LHCN-M2 (cell line): ENCODE measurements at regions not wholly inside any gene's neighbourhood (a gene's known extent, or its start where the extent isn't known, plus 50 kb on each side); places are given as distances from the start of the nearest gene placed in this dataset.
A peak's percentile ranks its signal among the peaks of the same experiment; 100 is the strongest.

ENCODE experiments used
- DNase-seq: peaks from one replicate; pipeline ENCODE4 v3.0.0-alpha.2; 2012; ENCODE audit warnings: low read depth

DNA sequence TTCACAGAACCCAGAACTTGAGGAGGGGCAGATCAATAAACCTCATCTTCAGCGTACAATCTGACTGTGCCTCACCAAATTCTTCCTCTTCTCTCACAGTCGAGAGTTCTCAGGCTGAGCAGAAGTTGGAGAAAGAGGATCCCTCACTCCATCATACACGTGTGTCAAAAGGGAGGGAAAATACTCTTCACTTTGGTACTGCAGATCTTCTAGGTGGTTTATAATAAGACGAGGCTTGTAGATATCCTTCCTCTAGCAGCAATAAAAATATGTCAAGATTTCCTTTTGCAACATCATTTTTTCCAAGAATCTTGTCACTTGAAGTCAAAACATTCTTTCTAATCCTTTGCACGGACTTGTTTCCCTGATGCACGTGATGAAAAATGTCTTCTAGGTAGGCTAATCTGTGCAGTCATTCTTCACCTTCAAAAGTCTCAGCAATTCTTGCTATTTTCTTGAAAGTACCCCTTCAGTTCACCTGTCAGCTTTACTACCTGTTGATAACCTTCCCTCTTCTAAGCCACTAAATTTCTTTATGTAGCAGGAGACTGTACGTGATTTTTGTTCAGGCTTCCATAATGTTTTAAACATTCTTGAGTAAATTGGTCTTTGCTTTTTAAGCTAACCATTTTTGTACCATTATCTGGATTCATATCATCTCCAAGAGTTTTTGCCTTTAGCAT lies 214.1 kb downstream of the NUAK1 start:
- no peak for DNase-seq

DNA sequence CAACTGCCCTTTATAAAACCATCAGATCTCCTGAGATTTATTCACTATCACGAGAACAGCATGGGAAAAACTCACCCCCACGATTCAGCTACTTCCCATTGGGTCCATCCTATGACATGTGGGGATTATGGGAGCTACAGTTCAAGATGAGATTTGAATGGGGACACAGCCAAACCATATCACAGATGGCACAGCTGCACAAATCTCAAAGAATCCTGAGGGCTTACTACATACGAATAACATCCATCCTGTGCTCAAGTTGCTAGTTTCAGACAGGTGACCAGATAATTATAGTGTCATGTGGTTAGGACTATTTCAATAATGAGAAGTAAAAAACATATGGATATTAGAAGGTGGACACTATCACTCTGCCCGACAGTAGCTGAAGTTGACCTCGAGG lies 211.2 kb downstream of the NUAK1 start:
- DNase-seq = peak; percentile 38

DNA sequence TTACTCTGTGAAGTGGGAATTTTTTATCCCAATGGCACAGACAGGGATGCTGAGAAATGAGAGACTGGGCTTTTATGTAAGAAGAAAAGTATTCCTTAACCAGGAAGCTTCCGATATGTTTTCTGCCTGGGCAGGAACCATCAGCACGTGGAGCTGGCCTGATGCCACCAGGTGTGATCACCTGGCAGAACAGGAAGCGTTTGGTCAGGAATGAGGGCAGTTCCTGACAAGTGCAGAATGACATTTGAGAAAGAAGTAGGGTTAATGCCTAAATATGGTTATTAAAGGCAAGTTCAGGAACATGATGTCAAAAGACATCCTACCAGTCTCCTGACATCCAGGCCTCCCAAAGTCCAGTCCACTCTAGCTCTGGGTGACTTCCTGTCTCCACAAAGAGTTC lies 210.3 kb downstream of the NUAK1 start:
- no peak for DNase-seq

DNA sequence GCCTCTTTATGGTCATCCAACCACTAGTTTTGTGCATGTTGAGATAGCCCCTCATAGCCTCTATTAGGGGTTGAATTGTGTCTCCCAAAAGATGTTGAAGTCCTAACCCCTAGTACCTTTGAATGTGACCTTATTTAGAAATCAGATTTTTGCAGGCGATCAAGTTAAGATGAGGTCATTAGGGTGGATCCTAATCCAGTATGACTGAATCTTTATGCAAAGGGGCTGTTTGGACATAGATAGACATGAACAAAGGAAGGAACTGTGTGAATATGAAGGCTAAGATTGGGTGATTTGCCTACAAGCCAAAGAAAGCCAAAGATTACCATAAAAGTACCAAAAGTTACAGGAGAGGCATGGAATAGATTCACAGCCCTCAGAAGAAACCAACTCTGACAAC lies 209.6 kb downstream of the NUAK1 start:
- DNase-seq = no peak

DNA sequence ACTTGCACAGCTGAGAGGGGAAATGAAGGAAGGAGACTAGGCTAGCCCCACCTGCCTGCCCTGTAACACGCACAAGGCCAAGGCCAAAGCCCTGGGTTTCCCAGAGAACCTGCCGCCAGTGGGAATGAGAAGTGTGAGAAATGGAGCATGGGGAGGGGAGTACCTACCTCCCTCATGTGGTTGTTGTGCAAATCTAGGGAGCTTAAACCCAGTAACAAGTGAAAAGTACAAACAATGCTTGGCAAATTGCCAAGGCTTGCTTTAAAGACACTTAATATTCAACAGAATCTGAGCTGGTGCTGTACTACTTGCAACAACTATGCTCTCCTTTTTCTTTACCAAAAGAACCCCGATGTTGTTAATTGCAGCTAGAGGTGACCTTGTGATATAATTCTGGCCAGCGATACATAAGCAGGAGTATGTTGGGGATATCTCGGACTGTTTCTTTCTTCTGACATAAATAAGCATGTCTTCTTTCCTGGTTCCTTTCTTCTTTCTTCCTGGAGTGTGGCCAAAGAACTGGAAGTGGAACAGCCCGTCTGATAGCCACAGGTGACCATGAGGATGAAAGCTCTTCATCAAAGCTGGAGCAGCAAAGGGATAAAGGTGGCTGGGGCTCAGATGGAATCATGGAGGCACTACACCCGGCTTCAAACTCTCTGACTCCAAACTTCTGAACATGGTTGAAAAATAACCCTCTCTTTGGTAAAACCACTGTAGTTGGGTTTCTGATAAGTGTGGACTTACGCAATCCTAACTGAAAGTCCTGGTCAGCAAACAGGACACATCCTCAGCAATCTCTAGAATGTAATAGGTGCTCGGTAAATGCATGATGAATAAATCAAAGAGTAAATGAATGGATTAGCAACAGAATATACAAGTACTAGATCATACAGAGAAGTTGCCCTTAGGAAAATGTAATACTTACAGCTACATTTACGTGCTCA lies 207.9 kb downstream of the NUAK1 start:
- DNase-seq = no peak

DNA sequence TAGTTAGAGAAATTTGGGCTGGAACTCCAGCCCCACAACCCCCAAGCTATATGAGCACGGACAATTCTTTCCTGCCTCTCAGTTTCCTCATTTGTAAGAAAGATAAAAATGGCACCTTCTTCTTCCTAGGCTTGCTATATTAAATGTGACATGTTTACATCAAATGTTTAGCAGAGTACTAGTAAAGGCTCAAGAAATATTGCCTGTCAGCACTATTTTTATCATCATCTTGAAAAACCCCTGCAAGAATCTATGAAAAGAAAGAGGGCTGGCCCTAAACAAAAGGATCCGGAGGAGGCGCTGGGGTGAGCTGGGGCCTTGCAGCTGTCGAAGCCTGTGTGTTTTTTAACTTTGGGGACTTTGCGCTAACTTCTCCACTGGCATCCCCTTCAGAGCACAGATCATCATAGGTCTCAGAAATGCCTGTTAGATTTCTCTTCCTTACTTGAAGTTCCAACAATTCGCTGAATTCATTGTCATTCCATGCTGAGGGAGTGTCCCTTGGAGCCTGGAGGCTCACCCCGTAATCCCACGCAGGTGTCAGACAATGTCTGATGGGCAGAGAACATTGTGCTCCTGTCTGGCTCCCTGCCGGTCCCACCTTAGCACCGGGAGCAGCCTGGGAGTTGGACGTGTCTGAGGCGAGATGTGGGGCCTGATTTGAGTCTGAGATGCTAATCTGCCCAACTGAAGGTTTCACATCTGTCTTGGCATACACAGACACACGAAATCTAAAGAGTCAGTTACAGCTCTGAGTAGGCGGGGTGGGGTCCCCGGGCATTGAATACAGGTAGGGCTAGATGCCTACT lies 206.8 kb downstream of the NUAK1 start:
- DNase-seq = no peak

DNA sequence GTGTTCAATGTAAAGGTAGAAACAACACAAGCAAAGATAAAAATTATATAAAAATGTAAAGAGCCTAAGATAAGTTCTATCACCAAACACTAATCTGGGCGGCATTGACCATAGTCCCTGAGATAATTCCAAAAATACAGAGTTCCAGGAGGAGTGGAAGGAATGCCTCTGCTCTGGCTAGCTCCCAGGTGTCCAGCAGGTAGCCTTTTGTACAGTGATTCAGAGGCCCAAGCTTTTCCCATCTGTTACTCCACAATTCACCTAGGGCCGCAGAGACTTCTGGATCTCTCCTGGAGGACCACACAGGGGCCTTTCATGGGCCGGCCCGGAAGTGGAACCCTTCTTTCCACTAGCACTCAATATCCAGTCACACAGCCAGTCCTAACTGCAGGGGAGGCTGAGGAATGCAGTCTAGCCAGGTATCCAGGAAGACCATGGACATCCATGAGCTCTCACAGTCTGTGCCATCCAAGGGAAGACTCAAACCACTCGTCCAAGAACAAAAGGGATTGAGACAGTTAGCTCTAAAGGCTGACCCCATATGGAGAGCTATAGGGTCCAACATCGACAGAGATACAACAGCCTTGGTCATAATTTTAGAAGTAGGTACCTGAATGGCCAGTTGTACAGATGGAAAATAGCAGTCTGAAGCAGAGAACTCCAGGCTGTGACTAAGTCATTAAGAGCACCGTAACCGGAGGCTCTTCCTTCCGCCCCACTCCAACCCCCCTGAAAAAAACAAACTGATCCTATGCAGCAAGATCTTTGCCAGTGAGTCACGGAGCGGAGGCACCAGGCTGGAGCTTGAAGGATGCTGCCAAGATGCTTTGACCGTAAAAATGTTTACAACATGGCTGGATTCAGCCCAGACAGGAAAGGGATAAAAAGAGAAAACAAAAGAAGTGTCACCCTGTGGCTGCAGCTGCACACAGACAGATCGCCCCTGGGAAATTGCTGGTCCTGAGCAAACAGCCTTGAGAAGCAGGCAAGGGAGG lies 204.8 kb downstream of the NUAK1 start:
- peak; percentile 89 for DNase-seq

DNA sequence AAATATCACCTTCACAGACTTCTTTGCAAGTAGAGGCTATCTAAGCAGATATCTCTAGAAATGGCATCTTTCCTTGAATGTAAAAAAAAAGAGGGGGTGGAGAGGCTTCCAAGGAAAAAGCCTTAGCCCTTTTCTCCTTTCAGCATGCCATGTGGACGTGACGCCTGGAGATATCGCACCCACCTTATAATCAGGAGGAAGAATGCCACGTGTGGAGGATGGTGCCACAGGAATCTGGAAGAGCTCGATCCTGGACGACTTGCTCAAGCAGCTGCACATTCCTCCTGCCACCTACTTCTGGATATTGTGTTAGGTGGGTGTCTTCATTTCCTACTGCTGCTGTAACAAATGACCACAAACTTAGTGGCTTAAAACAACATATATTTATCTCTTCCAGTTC lies 203.6 kb downstream of the NUAK1 start:
- DNase-seq = peak; percentile 68

DNA sequence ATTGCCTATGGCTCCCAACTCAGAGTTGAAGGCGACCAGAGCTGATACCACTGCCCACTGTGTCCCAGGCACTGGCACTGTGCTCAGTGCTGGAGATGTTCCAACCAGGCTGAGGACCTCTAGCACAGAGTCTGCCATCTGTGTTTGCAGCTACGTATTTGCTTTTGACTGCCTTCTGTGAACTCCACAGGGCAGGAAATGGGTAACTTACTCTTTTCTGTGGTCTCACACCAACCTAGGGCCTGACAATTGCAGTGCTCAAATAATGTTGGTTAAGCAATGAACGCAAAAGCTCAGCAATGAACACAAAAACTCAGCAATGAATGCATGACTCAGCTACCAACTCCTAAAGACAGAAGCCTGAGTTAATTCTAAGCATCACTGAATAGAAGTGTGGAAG lies 202.8 kb downstream of the NUAK1 start:
- DNase-seq = peak; percentile 10

DNA sequence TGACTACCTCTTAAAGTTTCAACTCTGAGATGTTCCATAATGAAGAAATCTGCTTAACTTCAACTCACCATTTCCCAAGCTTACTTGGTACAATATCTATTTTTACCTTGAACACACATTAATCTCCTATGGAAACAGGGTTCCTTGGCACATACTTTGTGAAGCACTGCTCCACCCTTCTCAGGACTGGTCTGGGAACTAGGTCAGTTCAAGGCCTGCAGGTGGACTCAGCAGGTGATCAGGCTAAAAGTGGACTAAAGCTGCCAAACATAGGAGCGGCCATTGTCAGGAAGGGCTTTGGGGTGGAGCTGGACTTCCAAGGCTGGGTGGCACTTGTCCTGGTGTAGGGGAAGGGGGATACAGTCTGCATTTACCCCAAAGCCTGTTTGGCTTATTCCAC lies 202.3 kb downstream of the NUAK1 start:
- no peak for DNase-seq

DNA sequence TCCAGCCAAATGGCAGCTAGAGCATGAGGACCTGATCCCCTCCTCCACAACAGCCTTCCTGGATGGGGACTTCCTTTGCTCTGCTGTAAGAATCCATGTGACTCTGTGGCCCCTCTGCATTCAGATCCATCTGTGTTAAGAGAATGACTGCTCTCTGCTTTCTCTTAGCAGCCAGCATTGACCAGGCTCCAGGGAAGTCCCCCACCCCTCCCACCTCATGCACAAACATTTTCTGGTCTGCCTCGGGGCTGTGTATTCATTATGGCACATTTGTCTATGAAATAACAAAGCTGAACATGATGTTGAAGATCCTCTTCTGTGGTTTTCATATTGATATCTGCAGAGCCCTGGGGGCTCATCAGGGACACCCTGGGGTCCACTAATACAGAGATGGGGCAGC lies 201.7 kb downstream of the NUAK1 start:
- DNase-seq = no peak

DNA sequence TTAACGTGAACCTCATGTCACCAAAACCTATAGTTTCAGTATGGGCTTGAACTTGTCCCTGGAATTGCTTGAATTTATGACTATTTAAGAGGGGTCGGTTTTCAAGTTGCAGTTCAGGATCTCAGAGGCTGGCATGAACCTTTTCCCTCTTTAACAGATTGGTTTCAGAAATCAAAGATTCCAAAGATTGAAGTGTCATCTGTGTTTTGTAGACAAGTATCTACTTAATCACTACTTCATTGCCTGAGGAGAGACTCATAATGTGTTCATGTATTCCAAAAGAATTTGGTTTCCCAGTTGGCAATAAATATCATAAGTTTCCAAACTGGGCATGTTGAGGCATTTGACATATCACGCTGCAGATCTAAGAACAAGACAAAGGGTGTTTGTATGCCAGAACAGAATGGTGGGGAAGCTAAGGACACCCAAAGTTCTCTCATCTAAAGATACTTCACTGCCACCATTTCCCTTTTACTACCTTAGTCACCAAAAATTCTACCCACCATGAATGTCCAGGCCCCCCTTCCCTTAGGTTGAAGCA lies 199.5 kb downstream of the NUAK1 start:
- no peak for DNase-seq

DNA sequence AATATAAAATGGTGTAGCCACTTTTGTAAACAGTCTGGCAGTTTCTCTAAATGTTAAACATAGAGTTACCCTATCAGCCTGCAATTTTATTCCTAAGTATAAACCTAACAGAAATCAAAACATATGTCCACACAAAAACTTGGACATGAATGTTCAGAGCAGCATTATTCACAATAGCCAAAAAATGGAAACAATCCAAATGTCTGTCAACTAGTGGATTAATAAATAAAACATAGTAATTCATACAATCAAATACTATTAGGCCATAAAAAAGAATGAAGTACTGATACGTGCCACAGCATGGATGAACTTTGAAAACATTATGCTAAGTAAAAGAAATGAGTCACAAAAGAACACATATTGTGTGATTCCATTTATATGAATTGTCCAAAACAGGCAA lies 196.5 kb downstream of the NUAK1 start:
- no peak for DNase-seq

DNA sequence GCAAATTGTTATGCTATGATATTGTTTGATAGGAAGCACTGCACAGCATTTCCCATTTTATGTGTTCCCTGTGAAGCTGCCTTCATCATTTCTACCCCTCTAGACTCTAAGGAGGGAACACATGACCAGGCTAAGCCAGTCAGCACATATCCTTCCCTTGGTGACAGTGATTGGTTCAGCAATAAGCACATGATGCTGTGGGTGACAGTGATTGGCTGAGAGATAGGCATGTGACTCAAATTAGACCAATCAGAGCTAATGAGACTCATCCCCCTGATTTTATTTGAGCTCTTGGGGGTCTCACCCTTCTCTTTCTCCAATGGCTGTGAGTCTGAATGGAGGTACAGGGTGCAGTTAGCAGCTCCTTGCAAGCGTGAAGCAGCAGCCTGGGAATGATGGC lies 195.2 kb downstream of the NUAK1 start:
- no peak for DNase-seq

DNA sequence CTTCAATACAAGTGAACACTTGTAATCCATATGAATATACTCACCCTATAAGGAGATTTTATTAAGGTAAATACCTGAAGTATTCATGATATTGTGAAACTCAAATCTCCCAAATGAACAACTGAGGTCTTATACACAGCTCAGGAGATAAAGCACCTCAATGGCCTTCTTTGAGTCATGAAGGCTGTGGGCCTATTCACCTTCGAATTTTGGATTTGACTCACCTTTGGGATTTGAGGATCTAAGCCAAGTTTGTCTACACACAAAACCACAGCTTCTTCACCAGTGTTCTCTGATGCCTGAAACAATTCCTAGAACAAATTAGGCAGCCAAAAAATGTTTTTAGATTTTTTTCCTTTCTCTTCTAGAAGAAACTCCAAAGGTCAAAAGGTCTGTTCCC lies 194.1 kb downstream of the NUAK1 start:
- no peak for DNase-seq

DNA sequence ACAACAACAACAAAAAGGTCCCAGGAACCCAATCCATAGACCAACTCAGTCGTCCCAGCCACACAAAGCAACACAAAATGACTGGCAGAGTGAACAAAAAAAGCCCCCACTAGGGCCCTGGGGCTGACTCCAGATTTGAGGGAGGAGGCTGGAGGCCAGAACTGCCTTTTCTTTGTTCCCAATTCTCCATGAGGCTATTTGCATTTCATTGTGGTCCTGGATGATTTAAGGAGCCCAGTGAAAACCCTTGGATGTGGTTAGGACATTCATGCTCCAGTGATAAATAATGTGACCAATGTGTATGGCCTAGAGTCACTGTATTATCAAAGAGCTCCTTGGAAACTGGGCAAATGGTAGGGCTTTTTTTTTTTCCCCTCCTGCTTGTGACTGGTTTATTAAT lies 192.9 kb downstream of the NUAK1 start:
- DNase-seq = no peak

DNA sequence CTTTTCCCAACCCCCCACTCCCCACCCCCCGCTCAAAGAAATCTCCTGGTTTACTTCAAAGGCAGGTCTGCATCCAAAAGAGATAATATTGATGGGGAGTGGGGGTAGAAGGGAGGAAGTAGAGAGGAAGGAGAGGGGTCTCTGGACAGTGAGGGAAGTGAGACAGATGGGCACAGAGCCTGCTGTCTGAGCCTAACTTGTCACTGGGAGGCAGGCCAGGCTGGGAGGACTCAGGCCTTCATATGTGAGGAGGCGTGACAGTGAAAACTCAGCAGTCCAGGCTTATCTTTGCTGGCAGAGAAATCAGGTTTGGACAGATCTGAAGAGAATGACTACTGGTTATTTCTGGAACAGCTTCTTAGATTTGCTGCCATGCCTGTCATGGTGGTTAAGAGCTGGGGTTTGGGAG lies 192.3 kb downstream of the NUAK1 start:
- no peak for DNase-seq

DNA sequence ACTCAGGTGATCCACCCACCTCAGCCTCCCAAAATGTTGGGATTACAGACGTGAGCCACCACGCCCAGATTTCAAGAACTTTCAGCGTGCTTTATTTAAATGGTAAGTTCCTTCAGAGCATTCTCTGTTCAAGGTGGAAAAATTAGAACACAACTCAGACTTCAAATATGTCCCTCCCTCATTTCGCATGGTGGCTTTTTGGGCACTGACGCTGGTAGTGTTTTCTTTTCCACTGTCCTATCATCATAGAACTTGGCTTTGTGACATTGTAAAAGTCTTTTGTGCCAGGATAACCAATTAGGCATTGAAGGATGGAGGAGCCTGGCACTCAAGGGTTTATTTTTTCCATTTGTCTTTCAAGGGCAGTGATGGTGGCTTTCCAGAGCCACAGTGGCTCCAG lies 190.8 kb downstream of the NUAK1 start:
- no peak for DNase-seq

DNA sequence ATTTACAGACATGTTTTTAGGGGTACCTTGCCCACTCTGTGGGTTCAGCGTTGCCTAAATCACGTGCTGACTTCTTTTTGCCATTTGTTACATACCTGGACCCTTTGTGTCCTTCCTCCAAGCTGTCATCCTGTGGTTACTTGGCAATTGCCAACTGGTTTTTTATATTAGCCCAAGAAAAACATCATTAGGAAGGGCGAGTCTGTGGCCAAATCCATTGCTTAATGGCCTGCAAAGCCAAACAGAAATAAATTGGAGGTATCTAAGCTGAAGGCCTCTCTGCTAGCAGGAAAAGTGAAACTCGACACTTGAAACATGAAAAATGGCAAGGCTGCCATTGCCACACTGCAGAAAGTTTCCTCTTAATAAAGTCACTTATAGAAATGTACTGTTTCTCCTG lies 190.4 kb downstream of the NUAK1 start:
- DNase-seq = peak; percentile 17

DNA sequence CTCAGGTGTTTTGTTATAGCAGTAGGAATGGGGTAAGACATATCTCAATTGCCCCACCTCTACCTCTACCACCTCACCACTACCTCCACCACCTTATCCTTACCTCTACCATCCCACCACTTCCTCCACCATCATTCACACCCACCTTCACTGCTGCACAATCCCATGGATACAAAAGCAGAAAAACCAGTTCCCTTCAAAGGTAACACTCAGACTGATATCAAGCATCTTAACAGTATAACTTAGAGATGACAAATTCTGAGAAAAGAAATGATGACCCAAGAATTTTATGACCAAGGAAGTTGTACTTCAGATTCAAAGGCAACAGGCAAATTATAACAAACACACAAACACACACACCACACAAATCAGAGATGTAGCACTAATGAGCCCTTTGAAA lies 189.4 kb downstream of the NUAK1 start:
- no peak for DNase-seq

DNA sequence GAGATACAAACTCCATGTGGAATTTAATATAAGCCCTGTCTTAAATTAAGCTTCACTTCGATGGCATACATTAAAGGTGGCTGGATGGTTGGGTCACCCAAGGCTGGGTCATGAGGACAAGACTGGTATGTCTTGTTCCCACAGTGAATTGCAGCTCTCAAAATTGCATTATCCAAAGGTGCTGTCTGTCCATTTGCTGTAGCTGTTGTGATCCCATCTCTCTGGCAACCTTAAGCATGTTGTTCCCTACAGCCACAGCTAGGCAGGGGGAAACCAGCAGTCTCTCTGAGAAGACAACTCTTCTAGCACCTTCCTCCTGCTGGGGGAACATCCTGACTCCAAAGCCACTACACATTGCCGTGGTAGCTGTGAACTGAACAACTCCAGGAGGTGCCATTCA lies 187.0 kb downstream of the NUAK1 start:
- DNase-seq = no peak
